Thymus (tissue), 11 donors: ENCODE measurements at regions not wholly inside any gene's neighbourhood (a gene's known extent, or its start where the extent isn't known, plus 50 kb on each side); places are given as distances from the start of the nearest gene placed in this dataset.

ENCODE experiments used
- DNase-seq, 9 donors: peaks; one replicate each; pipeline ENCODE4 v3.0.0-alpha.2; 2013; ENCODE audit warnings: low spot score in 9 of 9, low read depth in 6 of 9, missing footprints in 1 of 9
- H3K27ac ChIP-seq, 2 donors: one replicate each; pipeline ENCODE4 v1.5.1; 2013; ENCODE audit warnings: control low read depth in 1 of 2, low read depth in 1 of 2, low read length in 1 of 2, mild to moderate bottlenecking in 1 of 2, moderate library complexity in 1 of 2
- H3K27me3 ChIP-seq, 2 donors: one replicate each; pipeline ENCODE4 v1.5.1; 2013; ENCODE audit warnings: low read length in 1 of 2; ENCODE audit not compliant: control insufficient read depth in 2 of 2, insufficient read depth in 1 of 2
- H3K36me3 ChIP-seq, 2 donors: one replicate each; pipeline ENCODE4 v1.5.1; 2013; ENCODE audit warnings: low read length in 1 of 2, mild to moderate bottlenecking in 1 of 2, moderate library complexity in 1 of 2; ENCODE audit not compliant: control insufficient read depth in 2 of 2, insufficient read depth in 2 of 2
- H3K4me1 ChIP-seq, 2 donors: one replicate each; pipeline ENCODE4 v1.5.1; 2013; ENCODE audit warnings: low read length in 2 of 2; ENCODE audit not compliant: control insufficient read depth in 2 of 2, insufficient read depth in 2 of 2
- H3K4me3 ChIP-seq, 2 donors: one replicate each; pipeline ENCODE4 v1.5.1; 2013; ENCODE audit warnings: low read length in 2 of 2, control low read depth in 1 of 2, mild to moderate bottlenecking in 1 of 2
- H3K9me3 ChIP-seq, 2 donors: one replicate each; pipeline ENCODE4 v1.5.1; 2013; ENCODE audit warnings: low read length in 1 of 2, mild to moderate bottlenecking in 1 of 2; ENCODE audit not compliant: control insufficient read depth in 2 of 2, insufficient read depth in 1 of 2
- WGBS: extraction: QIAGEN DNeasy Blood & Tissue Kit; methylation state at CpG from one replicate; pipeline ENCODE4 v1.1.7; 2013; 5-methylcytosine and 5-hydroxymethylcytosine counted together
- donor health status: healthy.

DNA sequence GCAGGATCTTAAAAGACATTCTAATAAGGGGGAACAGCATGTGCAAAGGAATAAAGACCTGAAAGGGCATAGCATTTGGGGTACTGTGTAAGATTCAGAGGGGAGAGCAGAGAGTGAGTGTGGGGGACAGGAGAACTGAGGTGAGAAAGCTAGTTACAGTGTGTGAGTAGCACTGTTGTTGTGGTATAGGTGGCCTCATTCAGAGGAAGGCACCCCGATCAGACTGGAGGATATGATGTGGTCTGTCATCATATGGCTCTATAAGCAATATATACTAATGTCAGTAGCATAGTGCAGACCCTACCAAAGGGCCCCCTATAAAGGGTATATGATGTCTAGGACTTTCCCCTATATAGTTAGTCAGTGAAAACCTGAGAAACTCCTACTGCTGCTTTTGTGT, 175.8 kb downstream of the FMR1NB start:
- no peak for DNase-seq
- Histone ChIP-seq H3K4me3 (no peak overlapping the region), H3K36me3 (no peaks in the 10 kb centered on the region), H3K27ac (no peak overlapping the region), H3K4me1 (no peaks in the 10 kb centered on the region), H3K9me3 (no peaks in the 10 kb centered on the region), H3K27me3 (no peaks in the 10 kb centered on the region)
- 100% methylated on average over 1 of the region's 1 CpG for WGBS

DNA sequence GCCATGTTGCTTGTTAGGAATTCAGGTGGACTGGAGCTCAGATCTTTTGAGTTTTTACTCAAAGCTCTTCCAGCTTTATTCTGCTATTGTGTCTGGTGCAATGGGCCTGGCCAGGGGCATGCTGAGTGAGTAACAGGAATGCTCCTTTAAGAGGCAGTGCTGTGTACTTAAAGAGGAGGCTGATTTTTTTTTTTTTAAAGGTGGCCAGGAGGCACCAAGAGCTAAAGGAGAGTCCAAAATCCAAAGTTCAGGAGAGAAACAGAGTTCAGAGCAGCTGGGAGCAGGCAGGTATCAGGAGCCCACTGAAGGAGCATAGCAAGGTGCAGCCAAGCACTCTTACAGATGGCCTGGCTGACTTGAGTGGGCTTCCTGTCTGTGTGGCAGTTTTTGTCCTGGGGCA, 178.7 kb downstream of the FMR1NB start:
- no peak for DNase-seq
- H3K4me1 ChIP-seq, result no peaks in the 10 kb centered on the region
- no peaks in the 10 kb centered on the region for H3K36me3 ChIP-seq
- no peaks in the 10 kb centered on the region for H3K27me3 ChIP-seq
- no peaks in the 10 kb centered on the region for H3K9me3 ChIP-seq
- no peak overlapping the region for H3K4me3 ChIP-seq
- H3K27ac ChIP-seq, result no peak overlapping the region

DNA sequence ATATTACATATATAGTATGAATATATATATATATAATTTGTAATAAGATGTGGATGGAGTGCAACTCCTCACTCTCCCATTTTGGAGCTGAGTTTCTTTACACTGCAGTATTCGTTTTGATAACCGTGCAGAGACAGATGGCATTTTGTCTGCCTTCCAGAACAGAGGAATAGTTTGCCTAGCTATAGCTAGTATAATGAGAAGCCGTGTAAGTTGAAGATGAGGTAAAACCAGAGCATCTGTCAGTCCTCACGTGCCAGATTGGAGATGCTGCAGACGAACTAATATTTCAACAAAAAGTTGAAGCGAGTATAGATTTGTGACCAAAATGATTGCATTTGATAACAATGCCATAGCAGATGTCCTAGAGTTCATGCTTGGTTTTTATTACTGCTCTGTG, 180.6 kb downstream of the FMR1NB start:
- Histone ChIP-seq H3K4me1 (no peaks in the 10 kb centered on the region), H3K27me3 (no peaks in the 10 kb centered on the region), H3K4me3 (no peak overlapping the region), H3K27ac (no peak overlapping the region), H3K36me3 (no peaks in the 10 kb centered on the region), H3K9me3 (no peaks in the 10 kb centered on the region)
- 98% methylated on average over 6 of the region's 6 CpGs for WGBS
- DNase-seq, result no peak

DNA sequence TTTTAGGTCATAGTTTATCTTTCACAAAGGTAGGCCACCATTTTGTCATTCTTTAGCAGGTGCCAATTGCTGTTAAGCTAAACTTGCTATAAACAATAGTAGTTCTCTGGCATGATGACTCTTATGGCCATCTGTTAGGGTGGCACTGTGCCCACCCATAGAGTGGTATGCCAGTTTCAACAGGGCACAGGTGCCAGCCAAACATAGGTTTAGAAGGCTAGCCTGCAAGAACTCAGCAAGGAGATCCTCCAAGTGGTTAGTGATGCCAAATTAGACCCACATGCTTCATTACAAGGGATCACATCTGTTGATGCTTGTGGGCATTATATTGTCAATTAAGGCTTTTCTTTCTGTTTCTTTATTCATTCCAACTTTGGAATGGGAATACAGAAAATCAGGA, 204.5 kb downstream of the FMR1NB start:
- no peaks in the 10 kb centered on the region for H3K9me3 ChIP-seq
- no peak overlapping the region for H3K4me3 ChIP-seq
- no peaks in the 10 kb centered on the region for H3K27me3 ChIP-seq
- DNase-seq, result no peak
- H3K27ac ChIP-seq, result no peak overlapping the region
- no peaks in the 10 kb centered on the region for H3K36me3 ChIP-seq
- H3K4me1 ChIP-seq, result no peaks in the 10 kb centered on the region

DNA sequence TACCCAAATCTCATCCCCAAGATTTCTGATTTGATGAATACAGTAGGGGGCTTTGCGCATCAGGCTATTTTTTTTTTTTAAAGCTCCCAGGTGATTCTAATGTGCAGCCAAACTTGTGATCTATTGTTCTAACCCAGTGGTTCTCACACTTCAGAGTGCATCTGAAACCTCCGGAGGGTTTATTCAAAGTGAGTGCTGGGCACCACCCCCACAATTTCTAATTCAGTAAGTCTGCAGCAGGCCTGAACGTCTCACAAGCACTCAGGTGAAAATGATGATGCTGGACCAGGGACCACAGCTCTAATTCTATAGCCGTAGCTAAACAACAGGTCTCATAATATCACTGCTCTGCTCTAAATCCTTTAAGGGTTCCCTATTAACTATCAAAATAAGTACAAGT, 211.4 kb downstream of the FMR1NB start:
- Histone ChIP-seq H3K9me3 (no peaks in the 10 kb centered on the region), H3K4me3 (no peak overlapping the region), H3K27ac (no peak overlapping the region), H3K4me1 (no peaks in the 10 kb centered on the region), H3K36me3 (no peaks in the 10 kb centered on the region), H3K27me3 (no peaks in the 10 kb centered on the region)
- DNase-seq, result no peak
- WGBS, result 92% methylated on average over 4 of the region's 4 CpGs

DNA sequence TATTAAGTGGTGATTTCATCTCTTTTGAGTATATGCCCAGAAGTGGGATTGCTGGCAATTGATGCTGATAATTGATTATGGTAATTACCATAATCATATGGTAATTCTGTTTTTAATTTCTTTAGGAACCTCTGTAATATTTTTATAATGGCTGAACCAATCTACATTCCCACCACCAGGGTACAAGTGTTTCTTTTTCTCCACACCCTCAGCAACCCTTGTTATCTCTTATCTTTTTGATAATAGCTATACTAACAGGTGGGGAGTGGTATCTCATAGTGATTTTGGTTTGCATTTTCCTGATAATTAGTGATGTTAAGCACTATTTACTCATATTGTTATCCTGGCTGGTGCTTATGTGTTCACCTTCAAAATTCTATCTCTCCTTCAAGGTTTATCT, 212.6 kb downstream of the FMR1NB start:
- no peak for DNase-seq
- H3K27ac ChIP-seq, result no peak overlapping the region
- H3K4me3 ChIP-seq, result no peak overlapping the region
- no peaks in the 10 kb centered on the region for H3K36me3 ChIP-seq
- peaks cover 0 to 4% of the 10 kb centered on the region in 2 donors for H3K9me3 ChIP-seq
- H3K4me1 ChIP-seq, result no peaks in the 10 kb centered on the region
- H3K27me3 ChIP-seq, result no peaks in the 10 kb centered on the region

DNA sequence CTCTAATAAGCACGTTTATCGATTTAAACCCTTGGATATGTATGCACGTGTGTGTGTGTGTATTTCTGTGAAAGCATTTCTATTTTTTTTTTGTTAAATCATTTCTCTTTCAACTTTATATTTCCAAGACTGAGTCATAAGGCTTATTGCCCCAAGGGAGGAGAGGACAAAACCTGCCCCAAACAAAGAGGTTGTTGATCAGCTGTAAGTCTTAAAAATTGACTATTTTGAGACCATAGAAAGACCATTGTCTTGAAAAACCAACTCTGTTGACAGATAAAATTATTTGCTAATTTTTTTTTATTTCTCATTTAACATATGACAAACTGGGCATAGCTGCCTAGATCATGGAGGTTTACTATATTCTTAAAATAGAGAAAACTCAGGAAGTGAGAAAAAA, 222.4 kb downstream of the FMR1NB start:
- Histone ChIP-seq H3K4me1 (no peaks in the 10 kb centered on the region), H3K27ac (no peak overlapping the region), H3K9me3 (no peaks in the 10 kb centered on the region), H3K4me3 (no peak overlapping the region), H3K27me3 (no peaks in the 10 kb centered on the region), H3K36me3 (no peaks in the 10 kb centered on the region)
- WGBS, result 98% methylated on average over 3 of the region's 3 CpGs
- no peak for DNase-seq

DNA sequence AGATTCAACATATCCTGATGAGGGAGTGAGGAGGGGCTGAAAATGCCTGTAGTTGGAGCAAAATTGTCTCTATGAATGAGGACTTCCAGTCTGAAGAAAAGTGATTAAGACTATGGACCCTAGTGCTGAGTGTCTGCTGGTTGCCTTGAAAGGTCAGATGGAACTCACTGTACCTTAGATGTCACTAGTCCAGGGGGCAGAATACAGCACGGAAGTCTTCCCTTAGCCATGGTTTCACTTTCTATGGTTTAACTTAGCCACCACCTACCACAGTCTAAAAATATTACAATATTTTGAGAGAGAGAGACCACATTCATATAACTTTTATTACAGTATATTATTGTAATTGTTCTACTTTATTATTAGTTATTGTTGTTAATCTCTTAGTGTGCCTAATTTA, 223.1 kb downstream of the FMR1NB start:
- Histone ChIP-seq H3K36me3 (no peaks in the 10 kb centered on the region), H3K4me1 (no peaks in the 10 kb centered on the region), H3K4me3 (no peak overlapping the region), H3K27me3 (no peaks in the 10 kb centered on the region), H3K9me3 (no peaks in the 10 kb centered on the region), H3K27ac (no peak overlapping the region)
- 31% methylated on average over 1 of the region's 1 CpG for WGBS
- no peak for DNase-seq

DNA sequence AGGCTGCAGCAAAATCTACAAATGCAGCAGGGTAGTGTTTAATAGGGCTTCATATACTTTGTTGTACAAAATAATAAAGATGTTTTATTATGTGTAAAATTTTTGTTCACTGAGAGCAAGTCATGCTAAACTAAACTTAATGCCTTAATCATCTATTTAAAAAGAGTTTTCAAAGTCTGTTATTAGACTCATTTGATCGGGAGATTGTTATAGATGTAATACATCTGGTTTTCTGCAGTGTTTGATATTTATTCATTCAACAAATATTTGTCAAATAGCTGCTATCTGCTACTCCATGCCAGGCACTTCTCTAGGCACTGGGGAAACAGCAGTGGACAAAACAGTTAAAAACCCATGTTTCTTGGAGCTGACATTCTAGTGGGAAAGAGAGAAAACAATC, 233.6 kb downstream of the FMR1NB start:
- no peaks in the 10 kb centered on the region for H3K27me3 ChIP-seq
- no peak overlapping the region for H3K4me3 ChIP-seq
- peaks cover 0 to 2% of the 10 kb centered on the region in 2 donors for H3K9me3 ChIP-seq
- H3K36me3 ChIP-seq, result no peaks in the 10 kb centered on the region
- DNase-seq, result no peak
- H3K27ac ChIP-seq, result no peak overlapping the region
- no peaks in the 10 kb centered on the region for H3K4me1 ChIP-seq
- WGBS, result 98% methylated on average over 1 of the region's 1 CpG

DNA sequence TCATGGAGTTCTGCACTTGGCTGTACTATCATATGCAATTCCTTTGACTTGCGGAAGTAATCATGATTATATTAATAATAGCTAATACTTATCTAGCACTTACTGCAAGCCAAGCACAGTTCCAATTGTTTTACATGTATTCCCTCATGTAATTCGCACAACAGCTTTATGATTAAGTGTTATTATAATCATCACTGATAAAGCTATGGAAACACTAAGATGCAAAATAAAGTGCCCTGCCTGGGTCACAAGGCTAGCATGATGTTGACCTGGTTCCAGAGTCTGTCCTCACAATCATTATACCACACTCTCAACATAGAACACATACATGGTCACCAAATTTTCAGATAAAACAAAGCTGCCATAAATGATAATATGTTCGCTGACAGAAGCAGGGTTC, 234.6 kb downstream of the FMR1NB start:
- H3K9me3 ChIP-seq, result no peaks in the 10 kb centered on the region
- no peaks in the 10 kb centered on the region for H3K36me3 ChIP-seq
- no peak overlapping the region for H3K4me3 ChIP-seq
- 100% methylated on average over 3 of the region's 3 CpGs for WGBS
- no peaks in the 10 kb centered on the region for H3K27me3 ChIP-seq
- no peak overlapping the region for H3K27ac ChIP-seq
- no peak for DNase-seq
- no peaks in the 10 kb centered on the region for H3K4me1 ChIP-seq
